ENCODE measurements at regions not wholly inside any gene's neighbourhood (a gene's known extent, or its start where the extent isn't known, plus 50 kb on each side); places are given as distances from the start of the nearest gene placed in this dataset.

- TF ChIP-seq CTCF (conservative IDR thresholded peaks at IDR 0.05; ENCODE audit: low read length) = no peak
- no peak for TF ChIP-seq EZH2phosphoT487 (IDR thresholded peaks at IDR 0.05; ENCODE audit: borderline replicate concordance, low read depth, low read length)
These were observed 303.8 kb downstream of the UBE3D start for GRCh38 chr6:82761674-82762345.
